ACC112 (cell line): ENCODE measurements at regions not wholly inside any gene's neighbourhood (a gene's known extent, or its start where the extent isn't known, plus 50 kb on each side); places are given as distances from the start of the nearest gene placed in this dataset.

ENCODE experiments used
- H2AFZ ChIP-seq: fragments of 200-600 bp; sonication (generic); one replicate; pipeline ENCODE4 v1.6.0; 2017; ENCODE audit warnings: antibody characterized with exemption, low read length; ENCODE audit not compliant: unreplicated experiment
- H3K27ac ChIP-seq: fragments of 200-600 bp; sonication (generic); 2 replicates; pipeline ENCODE4 v1.5.1; 2014; ENCODE audit warnings: low read depth, mild to moderate bottlenecking, antibody characterized with exemption, low read length, moderate library complexity
- H3K27me3 ChIP-seq: fragments of 200-600 bp; sonication (generic); 2 replicates; pipeline ENCODE4 v1.6.1; 2014; ENCODE audit warnings: mild to moderate bottlenecking, antibody characterized with exemption, low read length, moderate library complexity, mixed read lengths; ENCODE audit not compliant: insufficient read depth
- H3K36me3 ChIP-seq: fragments of 200-600 bp; sonication (generic); 2 replicates; pipeline ENCODE4 v1.6.1; 2016; ENCODE audit warnings: mild to moderate bottlenecking, antibody characterized with exemption, low read length, moderate library complexity, mixed read lengths; ENCODE audit not compliant: insufficient read depth
- H3K4me1 ChIP-seq: fragments of 200-600 bp; sonication (generic); one replicate; pipeline ENCODE4 v1.6.1; 2016; ENCODE audit warnings: low read length, mixed read lengths; ENCODE audit not compliant: insufficient read depth, unreplicated experiment, control insufficient read depth
- H3K4me3 ChIP-seq: fragments of 200-600 bp; sonication (generic); 2 replicates; pipeline ENCODE4 v1.5.1; 2014; ENCODE audit warnings: mild to moderate bottlenecking, low read depth, low read length
- H3K79me2 ChIP-seq: fragments of 200-600 bp; sonication (generic); one replicate; pipeline ENCODE4 v1.6.0; 2016; ENCODE audit warnings: low read length; ENCODE audit not compliant: control insufficient read depth, unreplicated experiment, insufficient read depth

- no peaks in the 10 kb centered on the region for H3K4me1 ChIP-seq
- no peaks in the 10 kb centered on the region for H3K27me3 ChIP-seq
- H3K27ac ChIP-seq, result no peak overlapping the region
Measured at GRCh38 chr6:3625980-3626563, 125.4 kb downstream of the PXDC1 start.

DNA sequence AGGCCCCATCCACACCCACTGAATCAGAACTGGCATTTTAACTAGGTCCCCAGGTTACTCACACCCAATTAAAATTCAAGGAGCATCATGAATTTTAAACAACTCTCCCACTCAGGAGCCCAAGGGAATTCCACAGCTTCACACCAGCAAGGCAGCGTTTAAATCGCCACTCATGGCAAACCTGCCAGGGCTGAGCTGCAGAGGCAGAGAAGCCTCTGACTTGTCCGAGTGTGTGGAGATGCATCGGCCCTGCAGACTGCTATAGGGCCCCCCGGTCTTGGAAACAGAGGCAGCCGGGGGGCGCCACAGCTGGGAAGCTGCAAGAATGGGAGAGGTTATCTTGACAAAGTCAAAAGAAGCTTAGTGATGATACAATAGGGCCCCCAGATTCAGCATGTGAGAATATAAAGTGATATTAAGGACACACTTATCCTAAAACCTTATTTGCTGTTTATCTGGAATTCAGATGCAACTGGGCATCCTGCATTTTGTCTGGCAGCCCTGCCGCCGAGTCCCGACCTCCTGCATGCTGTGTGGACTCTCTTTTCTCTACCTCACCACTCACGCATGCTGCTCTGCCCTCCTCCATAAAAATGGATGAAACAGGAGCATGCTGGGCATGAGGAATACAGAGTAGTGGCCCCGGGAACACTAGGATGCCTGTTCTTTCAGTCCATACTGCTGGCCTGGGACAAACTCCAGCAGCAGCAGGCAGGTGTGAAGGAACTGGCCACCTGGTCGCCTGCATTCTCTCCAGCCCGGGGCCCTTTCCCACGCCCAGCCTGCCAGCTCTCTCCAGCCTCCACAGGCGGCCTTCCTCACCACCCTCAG is 126.1 kb downstream of the PXDC1 start:
- no peaks in the 10 kb centered on the region for H3K27me3 ChIP-seq
- H3K36me3 ChIP-seq, result no peaks in the 10 kb centered on the region
- H3K4me3 ChIP-seq, result no peak overlapping the region
- no peak overlapping the region for H3K27ac ChIP-seq
- H2AFZ ChIP-seq, result no peak overlapping the region
- no peaks in the 10 kb centered on the region for H3K4me1 ChIP-seq
- no peaks in the 10 kb centered on the region for H3K79me2 ChIP-seq

More at GRCh38 chr6:3625980-3626563, 125.4 kb downstream of the PXDC1 start:
- H2AFZ ChIP-seq, result no peak overlapping the region
- no peak overlapping the region for H3K4me3 ChIP-seq
- no peaks in the 10 kb centered on the region for H3K79me2 ChIP-seq
- H3K36me3 ChIP-seq, result no peaks in the 10 kb centered on the region

DNA sequence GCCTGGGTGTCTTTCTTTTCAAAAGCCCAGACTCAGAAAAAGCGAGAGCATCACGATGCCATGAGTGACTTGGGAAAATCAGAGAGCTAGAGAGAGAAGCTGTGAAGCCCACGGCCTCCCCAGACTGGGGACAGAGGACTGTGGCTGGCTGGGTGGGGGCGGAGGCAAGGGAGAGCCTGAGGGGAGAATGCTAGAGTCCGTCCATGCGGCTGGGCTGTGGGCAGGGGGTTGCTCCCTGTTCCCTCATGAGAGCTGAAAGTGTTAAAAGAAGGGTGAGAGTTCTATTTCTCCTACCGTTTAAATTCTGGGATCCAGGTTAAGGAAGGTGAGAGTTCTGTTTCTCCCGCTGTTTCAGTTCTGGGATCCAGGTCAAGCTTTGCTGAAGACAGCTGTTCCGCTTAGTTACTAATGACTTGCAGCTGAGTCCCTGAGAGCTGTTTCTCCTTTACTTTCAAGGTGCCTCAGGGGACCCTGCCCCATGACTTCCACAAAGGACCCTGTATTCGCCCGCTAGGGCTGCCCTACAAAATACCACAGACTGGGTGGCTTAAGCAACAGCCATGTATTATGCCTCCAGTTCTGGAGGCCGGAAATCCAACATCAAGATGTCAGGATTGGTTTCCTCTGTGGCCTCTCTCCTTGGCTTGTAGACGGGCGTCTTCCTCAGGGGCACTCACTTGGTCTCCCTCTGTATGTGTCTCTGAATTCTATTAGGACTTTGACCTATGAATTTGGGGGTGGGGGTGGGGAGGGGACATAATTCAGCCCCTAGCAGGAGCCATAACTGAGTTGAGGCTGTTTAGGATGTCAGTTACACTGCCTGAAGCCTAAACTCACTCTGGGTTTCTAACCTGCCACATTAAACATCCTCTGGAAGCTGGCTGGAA is 127.0 kb downstream of the PXDC1 start:
- H2AFZ ChIP-seq, result no peak overlapping the region
- H3K27ac ChIP-seq, result no peak overlapping the region
- no peaks in the 10 kb centered on the region for H3K79me2 ChIP-seq
- no peaks in the 10 kb centered on the region for H3K4me1 ChIP-seq
- no peaks in the 10 kb centered on the region for H3K36me3 ChIP-seq
- H3K27me3 ChIP-seq, result no peaks in the 10 kb centered on the region
- no peak overlapping the region for H3K4me3 ChIP-seq

GRCh38 chr6:3623451-3624249 is 127.9 kb downstream of the PXDC1 start:
- H2AFZ ChIP-seq, result no peak overlapping the region
- H3K4me3 ChIP-seq, result no peak overlapping the region
- no peaks in the 10 kb centered on the region for H3K27me3 ChIP-seq
- H3K27ac ChIP-seq, result no peak overlapping the region
- no peaks in the 10 kb centered on the region for H3K36me3 ChIP-seq
- H3K4me1 ChIP-seq, result no peaks in the 10 kb centered on the region
- no peaks in the 10 kb centered on the region for H3K79me2 ChIP-seq

- H3K36me3 ChIP-seq, result no peaks in the 10 kb centered on the region
- H3K4me3 ChIP-seq, result no peak overlapping the region
- no peaks in the 10 kb centered on the region for H3K27me3 ChIP-seq
- no peak overlapping the region for H3K27ac ChIP-seq
- no peak overlapping the region for H2AFZ ChIP-seq
- H3K79me2 ChIP-seq, result no peaks in the 10 kb centered on the region
- H3K4me1 ChIP-seq, result no peaks in the 10 kb centered on the region
Measured at GRCh38 chr6:3621411-3621810, 130.1 kb downstream of the PXDC1 start.

GRCh38 chr6:3620937-3621336 is 130.6 kb downstream of the PXDC1 start:
- Histone ChIP-seq H3K36me3 (no peaks in the 10 kb centered on the region), H2AFZ (no peak overlapping the region), H3K27ac (no peak overlapping the region), H3K4me1 (no peaks in the 10 kb centered on the region), H3K4me3 (no peak overlapping the region), H3K27me3 (no peaks in the 10 kb centered on the region), H3K79me2 (no peaks in the 10 kb centered on the region)

- H3K27me3 ChIP-seq, result no peaks in the 10 kb centered on the region
- no peaks in the 10 kb centered on the region for H3K4me1 ChIP-seq
- no peaks in the 10 kb centered on the region for H3K36me3 ChIP-seq
- H2AFZ ChIP-seq, result no peak overlapping the region
- no peaks in the 10 kb centered on the region for H3K79me2 ChIP-seq
- H3K4me3 ChIP-seq, result no peak overlapping the region
- no peak overlapping the region for H3K27ac ChIP-seq
Measured at GRCh38 chr6:3620389-3620788, 131.1 kb downstream of the PXDC1 start.

- Histone ChIP-seq H3K36me3 (no peaks in the 10 kb centered on the region), H3K27ac (no peak overlapping the region), H3K4me3 (no peak overlapping the region), H3K27me3 (no peaks in the 10 kb centered on the region), H2AFZ (no peak overlapping the region), H3K4me1 (no peaks in the 10 kb centered on the region), H3K79me2 (no peaks in the 10 kb centered on the region)
Measured at GRCh38 chr6:3619800-3620199, 131.7 kb downstream of the PXDC1 start.

- Histone ChIP-seq H3K4me3 (no peak overlapping the region), H3K36me3 (no peaks in the 10 kb centered on the region), H3K27me3 (no peaks in the 10 kb centered on the region), H2AFZ (no peak overlapping the region), H3K27ac (no peak overlapping the region), H3K79me2 (no peaks in the 10 kb centered on the region), H3K4me1 (no peaks in the 10 kb centered on the region)
Measured at GRCh38 chr6:3619201-3619600, 132.3 kb downstream of the PXDC1 start.

DNA sequence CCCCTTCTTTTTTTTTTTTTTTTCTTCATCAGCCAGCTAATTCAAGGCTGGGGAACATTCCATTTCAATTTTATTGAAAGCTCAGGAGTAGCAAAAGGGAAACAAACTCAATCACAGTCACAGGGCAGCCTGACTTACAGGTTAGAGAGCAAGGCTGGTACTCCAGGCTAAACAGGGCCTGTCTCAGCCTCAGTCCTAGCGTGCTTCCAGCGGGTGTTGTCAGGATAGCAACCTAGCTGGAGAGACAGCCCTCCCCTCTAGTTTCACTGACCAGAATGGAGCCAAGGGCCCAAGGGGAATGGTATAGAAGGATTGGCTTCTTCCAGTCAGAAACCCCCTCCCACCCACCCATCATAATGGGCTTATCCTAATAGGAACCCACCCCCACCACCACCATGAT is 132.9 kb downstream of the PXDC1 start:
- Histone ChIP-seq H2AFZ (no peak overlapping the region), H3K79me2 (no peaks in the 10 kb centered on the region), H3K36me3 (no peaks in the 10 kb centered on the region), H3K4me1 (no peaks in the 10 kb centered on the region), H3K27ac (no peak overlapping the region), H3K27me3 (no peaks in the 10 kb centered on the region), H3K4me3 (no peak overlapping the region)
